ENCODE measurements at regions not wholly inside any gene's neighbourhood (a gene's known extent, or its start where the extent isn't known, plus 50 kb on each side); places are given as distances from the start of the nearest gene placed in this dataset.
"Not testable (repeated sequence)": the region's sequence is repeated elsewhere in the genome, so short reads cannot be mapped to it uniquely, and the experiment has no call there.

GRCh38 chr10:78419481-78420265, 386.0 kb downstream of the RPS24 start:
- no peak overlapping the region for H3K27ac Mint-ChIP-seq
- intact Hi-C loops (cut with micrococcal nuclease) = loop anchor here (10.0 kb wide), 1 partner anchor 375 kb away; no protein-coding TSS in a partner anchor
- H3K4me1 Mint-ChIP-seq (ENCODE audit: low read depth) = no peaks in the 10 kb centered on the region
- H3K9me3 Mint-ChIP-seq = no peaks in the 10 kb centered on the region
- H3K36me3 Mint-ChIP-seq (ENCODE audit: low read depth) = no peaks in the 10 kb centered on the region
- DNase-seq (ENCODE audit: low spot score) = no peak
- H3K27me3 Mint-ChIP-seq (ENCODE audit: insufficient read depth) = peaks cover 3% of the 10 kb centered on the region
- H3K4me3 Mint-ChIP-seq = no peak overlapping the region

GRCh38 chr10:78420946-78421735, 387.5 kb downstream of the RPS24 start:
- H3K9me3 Mint-ChIP-seq = no peaks in the 10 kb centered on the region
- no peak overlapping the region for H3K4me3 Mint-ChIP-seq
- intact Hi-C loops (cut with micrococcal nuclease) = no loop called here
- no peaks in the 10 kb centered on the region for H3K36me3 Mint-ChIP-seq (ENCODE audit: low read depth)
- H3K27ac Mint-ChIP-seq = no peak overlapping the region
- H3K27me3 Mint-ChIP-seq (ENCODE audit: insufficient read depth) = peaks cover 11% of the 10 kb centered on the region
- H3K4me1 Mint-ChIP-seq (ENCODE audit: low read depth) = no peaks in the 10 kb centered on the region
- DNase-seq (ENCODE audit: low spot score) = no peak

- H3K36me3 Mint-ChIP-seq (ENCODE audit: low read depth); H3K9me3 Mint-ChIP-seq; DNase-seq (ENCODE audit: low spot score); H3K4me3 Mint-ChIP-seq; H3K27ac Mint-ChIP-seq; H3K4me1 Mint-ChIP-seq (ENCODE audit: low read depth): not testable (repeated sequence)
- intact Hi-C loops (cut with micrococcal nuclease) = loop anchor here (1.0 to 2.0 kb wide), 2 partner anchors 233 to 771 kb away; no protein-coding TSS in a partner anchor
- peaks cover 16% of the 10 kb centered on the region for H3K27me3 Mint-ChIP-seq (ENCODE audit: insufficient read depth)
These were observed 390.4 kb downstream of the RPS24 start for GRCh38 chr10:78424050-78424449.

GRCh38 chr10:78424723-78425122, 391.1 kb downstream of the RPS24 start:
- intact Hi-C loops (cut with micrococcal nuclease) = loop anchor here (1.0 to 2.0 kb wide), 2 partner anchors 232 to 771 kb away; no protein-coding TSS in a partner anchor

GRCh38 chr10:78426181-78426580, 392.5 kb downstream of the RPS24 start:
- Mint-ChIP-seq H3K27ac (no peak overlapping the region), H3K27me3 (ENCODE audit: insufficient read depth) (peaks cover 25% of the 10 kb centered on the region), H3K9me3 (no peaks in the 10 kb centered on the region), H3K4me1 (ENCODE audit: low read depth) (no peaks in the 10 kb centered on the region), H3K36me3 (ENCODE audit: low read depth) (no peaks in the 10 kb centered on the region), H3K4me3 (no peak overlapping the region)
- DNase-seq (ENCODE audit: low spot score) = no peak
- intact Hi-C loops (cut with micrococcal nuclease) = no loop called here

More at GRCh38 chr10:78424723-78425122, 391.1 kb downstream of the RPS24 start:
- peaks cover 20% of the 10 kb centered on the region for H3K27me3 Mint-ChIP-seq (ENCODE audit: insufficient read depth)
- no peaks in the 10 kb centered on the region for H3K9me3 Mint-ChIP-seq
- H3K27ac Mint-ChIP-seq = no peak overlapping the region
- no peak for DNase-seq (ENCODE audit: low spot score)
- no peak overlapping the region for H3K4me3 Mint-ChIP-seq
- no peaks in the 10 kb centered on the region for H3K36me3 Mint-ChIP-seq (ENCODE audit: low read depth)
- H3K4me1 Mint-ChIP-seq (ENCODE audit: low read depth) = no peaks in the 10 kb centered on the region

- Mint-ChIP-seq H3K36me3 (ENCODE audit: low read depth) (no peaks in the 10 kb centered on the region), H3K9me3 (no peaks in the 10 kb centered on the region), H3K27me3 (ENCODE audit: insufficient read depth) (peaks cover 27% of the 10 kb centered on the region), H3K27ac (no peak overlapping the region), H3K4me1 (ENCODE audit: low read depth) (no peaks in the 10 kb centered on the region), H3K4me3 (no peak overlapping the region)
- intact Hi-C loops (cut with micrococcal nuclease) = no loop called here
- no peak for DNase-seq (ENCODE audit: low spot score)
These were observed 393.9 kb downstream of the RPS24 start for GRCh38 chr10:78427497-78428031.

- Mint-ChIP-seq H3K4me1 (ENCODE audit: low read depth) (no peaks in the 10 kb centered on the region), H3K36me3 (ENCODE audit: low read depth) (no peaks in the 10 kb centered on the region), H3K27me3 (ENCODE audit: insufficient read depth) (peaks cover 27% of the 10 kb centered on the region), H3K9me3 (no peaks in the 10 kb centered on the region), H3K4me3 (no peak overlapping the region), H3K27ac (no peak overlapping the region)
- no peak for DNase-seq (ENCODE audit: low spot score)
- intact Hi-C loops (cut with micrococcal nuclease) = no loop called here
These were observed 394.9 kb downstream of the RPS24 start for GRCh38 chr10:78428579-78428978.

- Mint-ChIP-seq H3K27me3 (ENCODE audit: insufficient read depth) (peaks cover 27% of the 10 kb centered on the region), H3K4me3 (no peak overlapping the region), H3K27ac (no peak overlapping the region), H3K4me1 (ENCODE audit: low read depth) (no peaks in the 10 kb centered on the region), H3K36me3 (ENCODE audit: low read depth) (no peaks in the 10 kb centered on the region), H3K9me3 (no peaks in the 10 kb centered on the region)
- DNase-seq (ENCODE audit: low spot score) = no peak
- intact Hi-C loops (cut with micrococcal nuclease) = no loop called here
These were observed 396.3 kb downstream of the RPS24 start for GRCh38 chr10:78429984-78430383.

- DNase-seq (ENCODE audit: low spot score) = no peak
- no peak overlapping the region for H3K4me3 Mint-ChIP-seq
- H3K27ac Mint-ChIP-seq = no peak overlapping the region
- peaks cover 11% of the 10 kb centered on the region for H3K27me3 Mint-ChIP-seq (ENCODE audit: insufficient read depth)
- H3K9me3 Mint-ChIP-seq = no peaks in the 10 kb centered on the region
- intact Hi-C loops (cut with micrococcal nuclease) = no loop called here
- H3K36me3 Mint-ChIP-seq (ENCODE audit: low read depth) = no peaks in the 10 kb centered on the region
- H3K4me1 Mint-ChIP-seq (ENCODE audit: low read depth) = no peaks in the 10 kb centered on the region
These were observed 398.9 kb downstream of the RPS24 start for GRCh38 chr10:78432583-78432982.

GRCh38 chr10:78433076-78433595, 399.5 kb downstream of the RPS24 start:
- no peak overlapping the region for H3K27ac Mint-ChIP-seq
- no peak for DNase-seq (ENCODE audit: low spot score)
- intact Hi-C loops (cut with micrococcal nuclease) = no loop called here
- H3K36me3 Mint-ChIP-seq (ENCODE audit: low read depth) = no peaks in the 10 kb centered on the region
- no peak overlapping the region for H3K4me3 Mint-ChIP-seq
- H3K27me3 Mint-ChIP-seq (ENCODE audit: insufficient read depth) = peaks cover 11% of the 10 kb centered on the region
- H3K4me1 Mint-ChIP-seq (ENCODE audit: low read depth) = no peaks in the 10 kb centered on the region
- H3K9me3 Mint-ChIP-seq = no peaks in the 10 kb centered on the region

- Mint-ChIP-seq H3K4me3 (no peak overlapping the region), H3K4me1 (ENCODE audit: low read depth) (no peaks in the 10 kb centered on the region), H3K9me3 (no peaks in the 10 kb centered on the region), H3K27me3 (ENCODE audit: insufficient read depth) (peaks cover 11% of the 10 kb centered on the region), H3K36me3 (ENCODE audit: low read depth) (no peaks in the 10 kb centered on the region), H3K27ac (no peak overlapping the region)
- intact Hi-C loops (cut with micrococcal nuclease) = no loop called here
- no peak for DNase-seq (ENCODE audit: low spot score)
These were observed 400.3 kb downstream of the RPS24 start for GRCh38 chr10:78433766-78434535.

- Mint-ChIP-seq H3K36me3 (ENCODE audit: low read depth) (no peaks in the 10 kb centered on the region), H3K4me1 (ENCODE audit: low read depth) (no peaks in the 10 kb centered on the region), H3K4me3 (no peak overlapping the region), H3K27me3 (ENCODE audit: insufficient read depth) (peaks cover 5% of the 10 kb centered on the region), H3K9me3 (no peaks in the 10 kb centered on the region), H3K27ac (no peak overlapping the region)
- DNase-seq (ENCODE audit: low spot score) = no peak
- intact Hi-C loops (cut with micrococcal nuclease) = no loop called here
These were observed 401.2 kb downstream of the RPS24 start for GRCh38 chr10:78434886-78435285.

Data from activated T-helper 1 cell treated with anti-CD3 and anti-CD28 coated beads, Interleukin-12 subunit alpha, Interleukin-12 subunit beta, Interleukin-2, Interleukin-4 antibody, amounts not matched to agents 30 ng/mL and 10 ng/mL and 1 ng/mL, durations not matched to agents 14 hours and 24 hours and 36 hours (primary cell).